Duodenal mucosa (tissue), 2 donors: ENCODE measurements at regions not wholly inside any gene's neighbourhood (a gene's known extent, or its start where the extent isn't known, plus 50 kb on each side); places are given as distances from the start of the nearest gene placed in this dataset.

Source experiments
- H3K27ac ChIP-seq: one replicate; pipeline ENCODE4 v1.7.0; 2013; ENCODE audit warnings: low read depth, low read length
- H3K27me3 ChIP-seq, 2 donors: one replicate each; pipeline ENCODE4 v1.7.0; 2013; ENCODE audit warnings: low read length in 2 of 2, control low read depth in 1 of 2; ENCODE audit not compliant: insufficient read depth in 2 of 2, control insufficient read depth in 1 of 2
- H3K36me3 ChIP-seq, 2 donors: one replicate each; pipeline ENCODE4 v1.7.0; 2013; ENCODE audit warnings: low read length in 2 of 2, control low read depth in 1 of 2; ENCODE audit not compliant: insufficient read depth in 2 of 2, control insufficient read depth in 1 of 2
- H3K4me1 ChIP-seq, 2 donors: one replicate each; pipeline ENCODE4 v1.7.0; 2013; ENCODE audit warnings: low read length in 2 of 2, control low read depth in 1 of 2; ENCODE audit not compliant: insufficient read depth in 2 of 2, control insufficient read depth in 1 of 2
- H3K4me3 ChIP-seq, 2 donors: one replicate each; pipeline ENCODE4 v1.7.0; 2013; ENCODE audit warnings: low read length in 2 of 2, low read depth in 1 of 2
- H3K9ac ChIP-seq, 2 donors: one replicate each; pipeline ENCODE4 v1.7.0; 2013; ENCODE audit warnings: low read length in 2 of 2, low read depth in 1 of 2
- H3K9me3 ChIP-seq, 2 donors: one replicate each; pipeline ENCODE4 v1.7.0; 2013; ENCODE audit warnings: low read length in 2 of 2, control low read depth in 1 of 2; ENCODE audit not compliant: control insufficient read depth in 1 of 2

DNA sequence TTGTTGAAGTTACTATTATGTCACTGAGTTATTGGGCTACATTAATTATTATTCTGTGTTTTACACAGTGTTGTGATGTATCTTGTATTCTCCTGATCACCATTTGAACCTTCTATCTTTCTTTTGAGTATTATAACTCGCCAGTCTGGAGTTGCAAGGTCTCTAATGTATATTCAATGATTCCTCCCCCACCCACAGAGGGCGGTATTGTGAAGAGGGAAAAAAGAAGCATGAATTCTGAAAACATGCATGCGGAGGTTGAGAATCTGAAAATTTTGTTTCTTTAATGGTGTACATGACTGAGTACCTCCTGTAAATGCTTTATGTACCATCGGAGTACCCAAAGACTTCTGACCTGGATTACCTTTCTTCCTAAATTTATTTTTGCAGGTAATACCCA is 266.6 kb downstream of the NR4A2 start:
- Histone ChIP-seq H3K9me3 (no peaks in the 10 kb centered on the region), H3K27me3 (no peaks in the 10 kb centered on the region), H3K27ac (no peak overlapping the region), H3K9ac (no peak overlapping the region), H3K4me1 (no peaks in the 10 kb centered on the region), H3K36me3 (no peaks in the 10 kb centered on the region), H3K4me3 (no peak overlapping the region)

- Histone ChIP-seq H3K27me3 (no peaks in the 10 kb centered on the region), H3K9ac (no peak overlapping the region), H3K4me3 (no peak overlapping the region), H3K9me3 (no peaks in the 10 kb centered on the region), H3K27ac (no peak overlapping the region), H3K4me1 (no peaks in the 10 kb centered on the region), H3K36me3 (no peaks in the 10 kb centered on the region)
Measured at GRCh38 chr2:156064540-156064939, 268.0 kb downstream of the NR4A2 start.

DNA sequence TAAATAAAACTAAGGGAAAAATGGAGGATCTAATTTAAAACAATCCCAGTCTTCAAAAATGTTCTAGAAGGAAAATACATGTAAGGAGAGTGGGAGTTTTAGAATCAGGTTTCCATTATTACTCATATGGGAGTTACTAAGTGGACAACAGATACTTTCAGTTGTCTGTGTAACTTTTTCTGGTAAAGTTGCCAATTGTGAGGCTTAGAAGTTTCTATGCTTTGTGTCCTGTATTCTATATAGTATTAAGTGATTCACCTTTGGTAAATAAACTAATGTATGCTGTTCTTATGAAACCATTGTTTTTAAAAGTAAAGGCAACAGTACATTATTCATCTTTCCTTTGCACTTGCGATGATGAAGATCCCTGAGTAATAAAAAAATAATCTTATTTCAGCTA is 274.9 kb downstream of the NR4A2 start:
- Histone ChIP-seq H3K36me3 (no peaks in the 10 kb centered on the region), H3K9ac (no peak overlapping the region), H3K4me3 (no peak overlapping the region)

DNA sequence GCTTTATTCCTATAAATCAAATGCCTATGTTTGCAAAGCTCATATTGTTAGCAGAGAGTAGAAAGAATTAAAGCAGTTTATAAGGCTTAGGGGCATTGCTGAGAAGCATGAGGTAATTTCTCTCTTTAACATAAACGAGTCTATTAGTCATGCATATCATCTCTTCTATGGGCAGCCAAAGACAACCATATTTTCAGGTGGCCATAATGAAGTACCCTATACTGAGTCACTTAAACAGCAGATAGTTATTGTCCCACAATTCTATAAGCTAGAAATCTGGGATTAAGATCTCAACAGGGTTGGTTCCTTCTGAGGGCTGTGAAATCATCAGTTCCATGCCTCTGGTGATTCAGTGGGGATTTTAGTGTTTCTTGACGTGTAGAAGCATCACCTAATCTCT is 277.5 kb downstream of the NR4A2 start:
- H3K27ac ChIP-seq: no peak overlapping the region
- no peak overlapping the region for H3K4me3 ChIP-seq
- H3K9me3 ChIP-seq: no peaks in the 10 kb centered on the region
- H3K36me3 ChIP-seq: no peaks in the 10 kb centered on the region
- H3K27me3 ChIP-seq: no peaks in the 10 kb centered on the region
- no peak overlapping the region for H3K9ac ChIP-seq
- H3K4me1 ChIP-seq: peaks cover 0 to 5% of the 10 kb centered on the region in 2 donors

More for the DNA sequence above, 274.9 kb downstream of the NR4A2 start:
- H3K9me3 ChIP-seq: no peaks in the 10 kb centered on the region
- H3K27ac ChIP-seq: no peak overlapping the region
- no peaks in the 10 kb centered on the region for H3K27me3 ChIP-seq
- H3K4me1 ChIP-seq: peaks cover 0 to 5% of the 10 kb centered on the region in 2 donors

- Histone ChIP-seq H3K9me3 (no peaks in the 10 kb centered on the region), H3K27ac (no peak overlapping the region), H3K4me3 (no peak overlapping the region), H3K36me3 (no peaks in the 10 kb centered on the region), H3K9ac (no peak overlapping the region), H3K27me3 (no peaks in the 10 kb centered on the region), H3K4me1 (no peaks in the 10 kb centered on the region)
Measured at GRCh38 chr2:156046900-156047299, 285.6 kb downstream of the NR4A2 start.

DNA sequence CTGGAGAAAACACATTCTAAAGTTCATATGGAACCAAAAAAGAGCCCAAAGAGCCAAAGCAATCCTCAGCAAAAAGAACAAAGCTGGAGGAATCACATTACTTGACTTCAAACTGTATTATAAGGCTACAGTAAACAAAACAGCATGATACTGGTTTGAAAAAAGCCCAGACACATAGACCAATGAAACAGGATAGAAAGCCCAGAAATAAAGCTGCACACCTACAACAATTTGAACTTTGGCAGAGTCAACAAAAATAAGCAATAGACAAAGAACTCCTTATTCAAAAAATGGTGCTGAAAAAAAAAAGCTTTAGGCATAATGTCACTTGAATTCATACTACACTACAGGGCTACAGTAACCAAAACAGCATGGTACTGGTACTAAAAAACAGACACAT is 289.6 kb downstream of the NR4A2 start:
- Histone ChIP-seq H3K9ac (no peak overlapping the region), H3K27me3 (no peaks in the 10 kb centered on the region), H3K36me3 (no peaks in the 10 kb centered on the region), H3K4me1 (no peaks in the 10 kb centered on the region), H3K4me3 (no peak overlapping the region), H3K27ac (no peak overlapping the region), H3K9me3 (no peaks in the 10 kb centered on the region)

DNA sequence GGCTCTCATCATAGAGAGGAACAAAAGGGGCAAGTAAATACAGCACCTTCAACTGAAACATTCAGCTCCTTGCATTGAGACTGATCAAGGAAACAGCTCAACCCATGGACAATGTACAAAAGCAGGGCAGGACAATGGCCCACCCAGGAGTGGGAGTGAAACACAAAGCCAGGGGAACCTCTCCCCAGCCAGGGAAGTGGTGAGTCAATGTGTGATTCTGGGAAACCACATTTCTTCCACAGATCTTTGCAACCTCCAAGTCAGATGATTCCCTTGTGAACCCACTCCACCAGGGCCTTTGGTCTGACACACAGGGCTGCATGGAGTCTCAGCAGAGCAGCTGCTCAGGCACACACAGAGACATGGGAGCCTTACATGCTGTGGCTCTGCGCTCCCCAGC is 294.5 kb downstream of the NR4A2 start:
- no peak overlapping the region for H3K27ac ChIP-seq
- H3K36me3 ChIP-seq: no peaks in the 10 kb centered on the region
- H3K4me1 ChIP-seq: no peaks in the 10 kb centered on the region
- no peak overlapping the region for H3K4me3 ChIP-seq
- H3K27me3 ChIP-seq: no peaks in the 10 kb centered on the region
- no peak overlapping the region for H3K9ac ChIP-seq
- H3K9me3 ChIP-seq: no peaks in the 10 kb centered on the region

DNA sequence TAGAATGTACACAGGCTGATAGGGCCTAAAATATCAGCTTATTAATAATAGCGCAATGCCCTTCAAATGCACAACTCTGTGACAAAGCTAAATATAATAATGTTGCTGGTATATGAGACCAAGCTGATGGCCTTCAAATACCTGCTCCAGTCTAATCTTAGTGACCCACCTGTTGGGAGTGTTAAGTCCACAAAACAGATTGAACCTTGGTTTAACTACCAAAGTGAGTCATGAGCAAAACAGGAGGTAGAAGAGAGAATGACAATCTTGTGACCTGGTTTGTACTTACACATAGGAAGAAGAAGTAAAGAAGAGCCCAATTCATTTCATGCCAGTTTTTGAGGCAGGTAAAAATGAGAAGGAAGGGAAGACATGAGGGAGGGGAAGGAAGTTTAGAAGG is 295.0 kb downstream of the NR4A2 start:
- H3K4me3 ChIP-seq: no peak overlapping the region
- H3K27me3 ChIP-seq: no peaks in the 10 kb centered on the region
- no peak overlapping the region for H3K9ac ChIP-seq
- H3K9me3 ChIP-seq: no peaks in the 10 kb centered on the region
- no peaks in the 10 kb centered on the region for H3K4me1 ChIP-seq
- H3K27ac ChIP-seq: no peak overlapping the region
- H3K36me3 ChIP-seq: no peaks in the 10 kb centered on the region

DNA sequence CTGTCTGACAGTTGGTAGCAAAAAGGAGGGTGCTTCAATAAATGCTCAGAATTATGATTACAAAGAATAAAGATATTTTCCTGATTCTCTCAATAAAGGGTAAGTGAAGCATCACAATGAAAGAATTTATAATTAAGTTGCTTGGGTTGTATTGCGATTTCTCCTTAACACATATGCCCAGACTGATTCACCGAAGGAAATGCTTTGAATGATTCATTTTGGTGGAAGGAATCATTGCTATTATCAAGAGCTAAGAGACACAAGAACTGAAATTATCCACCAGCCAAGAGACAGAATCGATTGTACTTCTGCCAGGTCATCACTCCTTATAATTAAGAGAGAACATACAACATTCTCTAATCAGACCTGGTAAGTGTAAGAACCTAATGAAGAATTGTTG is 301.4 kb downstream of the NR4A2 start:
- no peaks in the 10 kb centered on the region for H3K9me3 ChIP-seq
- H3K4me1 ChIP-seq: no peaks in the 10 kb centered on the region
- no peaks in the 10 kb centered on the region for H3K36me3 ChIP-seq
- H3K27me3 ChIP-seq: no peaks in the 10 kb centered on the region
- no peak overlapping the region for H3K4me3 ChIP-seq
- no peak overlapping the region for H3K9ac ChIP-seq
- H3K27ac ChIP-seq: no peak overlapping the region

GRCh38 chr2:156023229-156023869 is 309.2 kb downstream of the NR4A2 start:
- Histone ChIP-seq H3K27me3 (no peaks in the 10 kb centered on the region), H3K36me3 (no peaks in the 10 kb centered on the region), H3K4me3 (no peak overlapping the region), H3K9me3 (no peaks in the 10 kb centered on the region), H3K27ac (no peak overlapping the region), H3K9ac (no peak overlapping the region), H3K4me1 (peaks cover 3 to 12% of the 10 kb centered on the region in 2 donors)
